ENCODE measurements at regions not wholly inside any gene's neighbourhood (a gene's known extent, or its start where the extent isn't known, plus 50 kb on each side); places are given as distances from the start of the nearest gene placed in this dataset.

DNA sequence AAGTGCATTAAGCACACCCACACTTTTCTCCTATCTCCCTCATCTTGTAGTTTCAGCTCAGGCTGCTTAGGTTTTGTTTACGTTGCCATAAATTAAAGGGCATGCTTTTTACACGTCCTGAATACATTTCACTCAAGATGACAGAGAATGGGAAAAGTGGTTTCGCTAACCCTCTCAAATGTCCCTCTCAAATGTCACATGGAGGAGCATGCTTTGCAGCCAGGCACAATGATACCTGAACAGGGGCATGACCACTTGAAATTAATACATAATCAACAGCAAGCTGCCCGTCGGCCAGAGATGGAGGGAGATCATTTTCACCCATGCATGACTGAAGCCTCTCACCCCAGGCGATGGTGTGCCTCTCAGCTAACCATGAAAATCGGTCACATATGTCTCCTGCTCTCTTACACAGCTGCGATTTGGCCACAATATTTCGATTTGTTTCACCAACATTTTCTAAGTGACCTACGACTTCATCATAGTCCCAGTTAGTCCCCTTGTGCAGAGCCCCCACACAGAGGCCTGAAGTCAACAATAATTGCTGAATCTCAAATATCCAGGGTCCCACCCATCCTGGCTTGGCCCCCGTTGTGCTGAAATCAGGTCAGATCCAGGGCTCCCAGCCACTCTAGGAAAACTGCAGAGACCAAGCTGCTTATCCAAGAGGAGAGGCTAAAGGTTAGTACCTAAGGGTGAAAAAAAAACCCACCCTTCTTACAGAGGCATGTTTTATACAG, 373.9 kb upstream of the NFE2L3 start:
- DNase-seq (ENCODE audit: low spot score), result no peak

DNA sequence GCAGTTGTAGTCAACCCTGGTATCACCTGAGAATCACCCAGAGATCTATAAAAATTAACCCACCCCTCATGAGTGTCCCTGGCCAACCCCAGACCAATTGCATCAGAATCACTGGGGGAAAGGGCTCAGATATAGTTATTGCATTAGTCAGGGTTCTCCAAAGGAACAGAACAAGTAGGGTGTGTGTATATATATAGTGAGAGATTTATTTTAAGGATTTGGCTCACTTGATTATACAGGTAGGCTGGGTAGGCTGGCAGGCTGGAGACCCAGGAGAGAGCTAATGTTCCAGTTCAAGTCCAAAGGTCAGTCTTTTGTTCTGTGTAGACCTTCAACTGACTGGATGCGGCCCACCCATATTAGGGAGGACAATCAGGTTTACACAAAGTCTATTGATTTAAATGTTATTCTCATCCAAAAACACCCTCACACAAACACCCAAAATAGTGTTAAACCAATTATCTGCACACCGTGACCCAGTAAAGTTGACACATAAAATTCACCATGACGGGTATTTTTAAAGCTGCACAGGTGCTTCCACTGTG, 372.9 kb upstream of the NFE2L3 start:
- no peak for DNase-seq (ENCODE audit: low spot score)

- no peak for DNase-seq (ENCODE audit: low spot score)
Measured at GRCh38 chr7:25780904-25781303, 371.1 kb upstream of the NFE2L3 start.

- DNase-seq (ENCODE audit: low spot score), result no peak
Measured at GRCh38 chr7:25781704-25782103, 370.3 kb upstream of the NFE2L3 start.

DNA sequence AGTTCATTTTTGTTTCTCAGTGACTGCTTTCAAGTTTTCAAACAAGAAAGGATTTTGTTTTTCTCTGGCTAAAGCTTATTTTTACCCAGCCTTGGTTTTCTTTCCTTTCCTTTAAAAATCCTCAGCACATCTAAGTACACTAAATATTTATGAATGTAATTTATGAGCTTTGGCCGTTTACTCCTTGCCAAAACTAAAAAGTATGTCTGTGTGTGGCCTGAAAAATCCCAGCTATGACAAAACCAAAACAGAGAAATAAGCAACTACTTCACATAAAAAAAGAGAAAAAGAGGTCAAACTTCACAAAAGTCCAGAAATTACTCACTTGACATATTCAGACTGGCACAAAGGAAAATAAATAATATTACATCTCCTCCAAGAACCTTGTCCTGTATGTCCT, 365.1 kb upstream of the NFE2L3 start:
- no peak for DNase-seq (ENCODE audit: low spot score)

- no peak for DNase-seq (ENCODE audit: low spot score)
Measured at GRCh38 chr7:25787336-25787735, 364.7 kb upstream of the NFE2L3 start.

DNA sequence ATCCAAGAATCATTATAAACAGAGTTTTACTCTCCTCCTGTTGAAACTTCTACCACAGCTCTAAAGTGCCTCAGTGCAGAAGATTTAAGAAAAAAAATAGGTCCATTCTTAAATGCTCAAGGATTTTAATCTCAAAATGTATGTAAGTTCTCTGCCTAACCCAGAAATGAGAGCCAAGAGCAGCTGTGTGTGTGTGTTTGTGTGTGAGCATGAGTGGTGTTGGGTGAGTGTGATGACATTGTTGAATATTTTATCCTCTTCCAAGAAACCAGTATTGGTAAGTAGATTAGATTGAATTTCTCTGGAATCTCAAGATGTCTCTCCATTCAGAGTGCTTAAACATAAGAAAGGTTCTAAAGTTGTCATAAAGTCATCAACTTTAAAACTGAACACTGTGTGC, 363.6 kb upstream of the NFE2L3 start:
- no peak for DNase-seq (ENCODE audit: low spot score)

DNA sequence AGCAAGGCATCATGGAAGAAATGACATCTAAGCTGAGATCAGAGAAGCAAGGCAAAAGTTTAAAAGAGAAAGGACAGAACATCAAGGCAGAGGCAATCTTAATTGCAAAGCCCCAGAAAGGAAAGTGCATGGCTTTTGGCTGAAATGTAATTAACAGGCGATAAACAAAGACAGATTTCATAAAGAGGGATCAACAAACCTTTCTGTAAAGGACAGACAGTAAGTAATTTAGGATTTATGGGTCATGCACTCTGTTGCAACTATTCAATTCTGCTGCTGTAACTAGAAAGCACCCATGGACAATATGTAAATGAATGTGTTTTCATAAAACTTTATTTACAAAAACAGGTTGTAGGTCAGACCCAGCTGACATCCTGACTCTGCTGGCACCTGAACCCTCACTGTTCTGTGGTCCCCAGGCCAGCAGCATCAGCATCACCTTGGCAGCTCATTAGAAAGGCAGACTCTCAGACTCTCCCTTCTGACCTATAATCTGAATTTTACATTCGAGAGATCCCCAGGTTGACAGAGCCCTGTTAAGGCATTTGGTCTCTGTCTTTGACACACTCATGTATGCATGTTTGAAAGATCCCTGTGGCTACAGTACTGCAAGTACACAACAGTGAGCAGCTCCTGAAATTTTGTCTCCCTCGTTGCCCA, 362.9 kb upstream of the NFE2L3 start:
- no peak for DNase-seq (ENCODE audit: low spot score)

DNA sequence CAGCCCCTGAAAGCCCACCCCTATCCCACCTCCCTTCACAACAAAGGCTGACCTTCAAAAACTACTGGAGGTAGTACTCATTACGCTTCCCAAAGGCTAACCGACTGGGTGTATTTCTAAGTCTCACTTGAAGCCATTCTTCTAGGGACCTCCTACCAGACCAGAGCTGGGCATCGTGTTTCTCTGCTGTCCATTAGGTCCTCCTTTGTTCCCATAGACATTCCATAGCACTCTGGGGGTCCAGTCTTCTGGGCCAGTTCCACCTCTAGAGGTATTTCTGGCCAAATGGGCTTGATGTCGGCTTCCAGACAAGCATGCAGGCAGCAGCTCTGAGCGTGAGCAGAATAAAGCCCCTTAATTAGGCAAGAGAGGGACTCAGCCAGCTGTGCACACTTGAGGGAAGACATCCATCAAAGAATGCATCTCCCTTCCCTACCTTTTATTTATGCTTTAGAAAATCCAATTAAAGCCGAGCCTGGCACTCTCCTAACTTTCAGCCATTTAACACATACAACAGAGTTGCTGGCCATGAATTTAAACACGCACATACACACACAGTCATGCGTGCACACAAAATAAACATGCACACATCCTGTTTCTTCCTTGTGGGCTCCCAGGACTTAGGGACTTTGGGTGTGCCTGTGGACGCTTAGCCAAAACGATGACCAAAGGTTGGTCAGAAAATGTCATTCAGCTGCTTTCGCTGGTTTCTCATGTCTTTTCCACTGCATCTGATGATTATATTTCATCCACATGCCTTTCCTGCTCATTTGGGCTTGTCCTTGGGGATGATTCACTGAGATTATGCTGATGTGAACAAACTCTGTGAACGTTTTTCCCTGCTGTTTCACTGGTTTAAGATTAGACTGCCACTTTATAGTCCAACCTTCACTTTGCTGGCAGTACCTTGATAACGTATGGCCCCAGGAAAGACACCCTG, 362.0 kb upstream of the NFE2L3 start:
- DNase-seq (ENCODE audit: low spot score), result no peak

GRCh38 chr7:25790963-25791362, 361.0 kb upstream of the NFE2L3 start:
- no peak for DNase-seq (ENCODE audit: low spot score)

DNA sequence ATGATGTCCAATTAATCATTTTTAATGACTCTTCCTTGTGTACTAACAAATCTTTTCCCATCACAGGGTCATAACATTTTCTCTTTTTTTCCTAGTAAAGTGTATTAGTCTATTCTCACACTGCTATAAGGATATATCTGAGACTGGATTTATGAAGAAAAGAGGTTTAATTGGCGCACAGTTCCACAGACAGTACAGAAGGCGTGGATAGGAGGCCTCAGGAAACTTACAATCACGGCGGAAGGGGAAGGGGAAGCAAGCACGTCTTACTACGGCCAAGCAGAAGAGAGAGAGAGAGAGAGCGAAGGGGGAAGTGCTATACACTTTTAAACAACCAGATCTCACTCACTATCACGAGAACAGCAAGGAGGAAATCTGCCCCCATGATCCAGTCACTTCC, 359.4 kb upstream of the NFE2L3 start:
- DNase-seq (ENCODE audit: low spot score), result no peak

- DNase-seq (ENCODE audit: low spot score), result no peak
Measured at GRCh38 chr7:25795824-25796235, 356.2 kb upstream of the NFE2L3 start.

DNA sequence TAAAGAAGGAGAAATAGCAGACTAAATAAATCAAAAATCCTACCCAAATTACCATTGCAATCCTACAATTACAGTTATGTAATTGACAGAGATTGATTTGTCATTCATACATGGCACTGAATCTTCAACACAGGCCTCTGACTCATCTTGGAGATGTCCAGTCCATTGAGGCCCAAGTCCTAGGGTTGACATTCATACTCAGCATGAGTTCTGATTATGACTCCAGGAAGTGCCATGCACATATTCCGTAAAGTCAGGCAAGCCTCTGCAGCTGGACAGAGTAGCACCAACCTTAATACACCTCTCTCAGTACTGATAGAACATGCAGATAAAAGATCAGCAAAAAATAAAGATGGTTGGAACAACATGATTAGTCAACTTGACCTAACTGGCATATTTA, 353.7 kb upstream of the NFE2L3 start:
- no peak for DNase-seq (ENCODE audit: low spot score)

- DNase-seq (ENCODE audit: low spot score), result no peak
Measured at GRCh38 chr7:25801214-25801613, 350.8 kb upstream of the NFE2L3 start.

DNA sequence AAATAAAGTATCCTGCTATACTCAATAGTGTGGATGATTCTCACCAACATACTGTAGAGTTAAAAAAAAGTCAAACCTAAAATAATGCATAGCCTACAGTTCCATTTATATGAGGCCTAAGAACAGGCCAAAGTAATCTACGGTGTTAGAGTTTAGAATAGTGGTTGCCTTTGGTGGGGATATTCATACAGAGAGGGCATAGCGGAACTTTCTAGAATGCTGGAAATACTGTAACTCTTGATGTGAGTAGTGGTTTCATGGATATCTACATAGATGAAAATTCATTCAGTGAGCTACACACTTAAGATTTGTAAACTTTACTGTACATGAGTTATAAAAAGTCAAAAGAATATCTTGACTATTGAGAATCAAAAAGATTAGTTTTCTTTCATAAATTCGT, 349.9 kb upstream of the NFE2L3 start:
- no peak for DNase-seq (ENCODE audit: low spot score)

DNA sequence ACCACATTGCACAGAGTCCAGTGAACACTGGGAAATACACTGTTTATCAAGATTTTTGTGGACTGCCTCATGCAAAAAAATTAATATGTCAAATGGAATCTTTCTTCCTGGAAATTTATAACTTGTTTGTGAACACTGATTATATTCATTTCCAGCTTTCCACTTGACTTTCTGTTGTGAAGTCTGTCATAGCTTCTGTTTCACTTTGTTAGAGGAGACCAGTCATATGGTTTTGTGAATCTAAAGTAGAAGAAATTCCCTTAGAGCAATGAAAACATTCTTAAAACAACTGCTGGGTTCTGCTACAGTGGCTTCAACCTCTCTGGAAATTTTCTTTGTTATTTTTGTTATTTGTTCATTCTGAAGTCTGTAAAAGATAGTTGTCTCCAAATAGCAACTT, 349.5 kb upstream of the NFE2L3 start:
- no peak for DNase-seq (ENCODE audit: low spot score)

DNA sequence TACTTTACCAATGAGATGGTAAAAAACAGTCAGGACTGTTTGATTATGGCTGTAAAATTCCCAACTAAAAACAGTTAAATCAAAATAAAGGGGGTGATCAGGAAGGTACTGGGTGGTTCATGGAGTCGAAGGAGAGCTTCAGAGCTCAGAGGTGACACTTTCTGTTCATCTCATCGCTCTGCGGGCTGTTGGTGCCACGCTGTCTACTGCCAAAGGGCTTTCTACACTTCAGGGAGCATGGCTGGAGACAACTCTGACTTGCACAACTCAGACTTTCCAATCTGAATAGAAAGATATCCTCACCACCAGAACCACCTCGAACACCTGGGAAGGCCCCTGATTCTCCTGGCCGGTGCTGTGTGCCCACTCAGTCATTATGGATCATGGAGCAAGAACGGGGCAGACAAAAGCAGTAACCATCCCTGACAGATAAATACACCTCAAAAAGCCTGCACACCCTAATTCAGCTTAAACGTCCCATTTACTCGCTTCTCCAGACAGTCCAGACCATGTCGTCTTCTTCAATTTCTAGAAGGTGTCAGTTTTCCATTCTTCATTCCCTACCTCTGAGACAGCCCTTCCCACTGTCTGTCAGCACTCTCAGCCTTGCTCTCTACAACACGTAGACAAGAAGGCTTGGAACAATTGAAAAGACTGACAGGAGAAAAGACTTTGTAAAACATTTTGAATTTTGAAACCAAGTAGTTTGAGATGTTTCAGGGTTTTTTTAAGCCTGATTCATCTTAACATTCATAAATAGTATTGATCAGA, 348.7 kb upstream of the NFE2L3 start:
- no peak for DNase-seq (ENCODE audit: low spot score)

DNA sequence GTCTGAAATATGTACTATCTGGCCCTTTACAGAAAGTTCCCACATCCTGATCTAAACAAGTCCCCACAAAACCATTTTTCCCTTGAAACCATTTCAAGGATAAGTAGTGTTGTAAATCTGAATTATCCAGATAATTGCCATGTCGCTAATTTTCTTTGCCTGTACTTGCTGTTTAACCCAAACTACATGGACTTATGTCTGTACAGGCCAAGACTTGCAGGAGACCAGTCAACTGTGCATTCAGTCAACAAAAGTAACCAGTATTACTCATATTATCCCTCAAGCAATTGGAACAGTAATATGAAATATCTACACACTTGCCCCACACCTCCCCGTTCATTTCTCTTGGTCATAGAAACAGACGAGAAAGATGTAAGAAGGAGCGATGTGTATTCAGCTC, 347.8 kb upstream of the NFE2L3 start:
- DNase-seq (ENCODE audit: low spot score), result no peak

- DNase-seq (ENCODE audit: low spot score), result no peak
Measured at GRCh38 chr7:25805027-25805687, 346.8 kb upstream of the NFE2L3 start.

DNA sequence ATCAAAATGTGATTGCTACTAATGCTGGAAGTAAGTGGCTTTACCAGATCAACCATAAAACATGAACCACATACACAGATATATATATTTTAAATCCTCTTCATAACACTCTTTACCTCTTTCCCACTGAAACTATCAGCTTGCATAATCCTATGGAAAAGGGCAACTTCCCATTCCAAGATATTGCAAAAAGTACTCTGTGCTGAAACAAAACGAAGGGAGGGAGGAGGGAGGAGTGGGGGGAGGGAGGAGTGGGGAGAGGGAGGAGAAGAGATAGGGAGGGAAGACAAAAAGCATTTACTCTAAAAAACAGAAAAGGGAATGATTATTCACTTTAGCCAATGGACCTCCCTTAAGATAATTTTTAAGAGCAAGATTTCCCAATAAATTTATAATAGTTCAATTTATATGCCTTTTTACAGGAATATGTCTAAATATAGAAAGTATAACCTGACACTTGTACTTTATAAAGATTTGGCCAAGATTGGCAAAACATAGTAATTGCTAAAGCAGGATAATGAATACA, 344.8 kb upstream of the NFE2L3 start:
- no peak for DNase-seq (ENCODE audit: low spot score)

- DNase-seq (ENCODE audit: low spot score), result no peak
Measured at GRCh38 chr7:25809441-25809840, 342.6 kb upstream of the NFE2L3 start.

Data from CD4-positive, alpha-beta T cell treated with Interleukin-6 at 100 ng/mL for 8 hours (primary cell).